HG02973 (cell line): ENCODE measurements at regions not wholly inside any gene's neighbourhood (a gene's known extent, or its start where the extent isn't known, plus 50 kb on each side); places are given as distances from the start of the nearest gene placed in this dataset.
"Not testable (repeated sequence)": the region's sequence is repeated elsewhere in the genome, so short reads cannot be mapped to it uniquely, and the experiment has no call there.

Source experiments
- ATAC-seq: cut with Tn5 transposase; IDR thresholded peaks from one replicate; pipeline ENCODE4 v1.9.1; 2021; ENCODE audit warnings: moderate library complexity; ENCODE audit not compliant: unreplicated experiment

GRCh38 chr18:54662986-54663385, 71.9 kb downstream of the DYNAP start:
- no peak for ATAC-seq

- ATAC-seq: not testable (repeated sequence)
Measured at GRCh38 chr18:54669701-54670100, 78.7 kb downstream of the DYNAP start.

DNA sequence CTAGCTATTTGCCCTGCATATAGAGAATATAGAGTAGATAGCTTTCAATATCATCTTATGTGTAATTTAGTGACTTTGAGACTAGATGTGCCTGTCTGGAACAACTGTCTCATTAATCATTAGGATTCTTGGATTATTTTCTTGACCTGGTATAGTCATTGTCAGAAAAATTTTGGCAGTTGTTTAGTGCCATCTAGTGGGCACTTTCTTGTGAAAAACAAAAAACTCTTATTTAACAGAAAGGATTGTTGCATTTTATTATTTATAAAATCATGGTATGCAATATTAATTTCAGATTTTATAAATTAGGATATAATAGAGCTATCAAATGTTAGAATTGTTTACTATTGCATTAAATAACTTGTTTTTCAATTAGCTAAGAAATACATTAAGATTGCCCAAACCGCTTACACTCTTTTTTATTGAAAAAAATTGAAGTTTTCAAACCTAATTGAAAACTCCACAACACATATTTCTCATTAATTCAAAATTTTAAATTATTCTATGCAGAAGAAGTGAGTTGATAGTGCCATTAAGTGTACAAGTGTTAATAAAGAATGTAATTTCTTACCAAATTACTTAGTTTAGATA, 80.3 kb downstream of the DYNAP start:
- no peak for ATAC-seq

- ATAC-seq: no peak
Measured at GRCh38 chr18:54672109-54672508, 81.1 kb downstream of the DYNAP start.

- ATAC-seq: no peak
Measured at GRCh38 chr18:54672846-54673475, 81.9 kb downstream of the DYNAP start.

GRCh38 chr18:54673936-54674335, 82.9 kb downstream of the DYNAP start:
- ATAC-seq: no peak

DNA sequence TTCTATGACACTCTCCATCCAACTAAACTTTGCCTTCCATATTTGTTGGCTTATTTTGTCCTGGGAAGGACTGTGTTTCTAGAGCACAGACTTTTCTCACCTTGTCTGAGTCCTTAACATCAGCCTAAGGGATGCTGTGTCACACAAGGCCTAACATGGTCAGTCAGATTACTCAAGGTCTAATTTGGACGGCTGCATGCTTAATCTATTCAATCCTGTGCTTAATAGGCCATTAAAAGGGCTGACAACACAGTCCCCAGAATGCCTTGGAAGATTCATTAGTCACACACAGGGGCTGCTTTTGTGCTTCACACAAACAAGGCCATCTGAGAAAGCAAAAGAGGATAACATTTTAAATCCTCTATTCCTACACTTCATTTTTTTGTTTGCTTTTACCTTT, 84.0 kb downstream of the DYNAP start:
- ATAC-seq: no peak

DNA sequence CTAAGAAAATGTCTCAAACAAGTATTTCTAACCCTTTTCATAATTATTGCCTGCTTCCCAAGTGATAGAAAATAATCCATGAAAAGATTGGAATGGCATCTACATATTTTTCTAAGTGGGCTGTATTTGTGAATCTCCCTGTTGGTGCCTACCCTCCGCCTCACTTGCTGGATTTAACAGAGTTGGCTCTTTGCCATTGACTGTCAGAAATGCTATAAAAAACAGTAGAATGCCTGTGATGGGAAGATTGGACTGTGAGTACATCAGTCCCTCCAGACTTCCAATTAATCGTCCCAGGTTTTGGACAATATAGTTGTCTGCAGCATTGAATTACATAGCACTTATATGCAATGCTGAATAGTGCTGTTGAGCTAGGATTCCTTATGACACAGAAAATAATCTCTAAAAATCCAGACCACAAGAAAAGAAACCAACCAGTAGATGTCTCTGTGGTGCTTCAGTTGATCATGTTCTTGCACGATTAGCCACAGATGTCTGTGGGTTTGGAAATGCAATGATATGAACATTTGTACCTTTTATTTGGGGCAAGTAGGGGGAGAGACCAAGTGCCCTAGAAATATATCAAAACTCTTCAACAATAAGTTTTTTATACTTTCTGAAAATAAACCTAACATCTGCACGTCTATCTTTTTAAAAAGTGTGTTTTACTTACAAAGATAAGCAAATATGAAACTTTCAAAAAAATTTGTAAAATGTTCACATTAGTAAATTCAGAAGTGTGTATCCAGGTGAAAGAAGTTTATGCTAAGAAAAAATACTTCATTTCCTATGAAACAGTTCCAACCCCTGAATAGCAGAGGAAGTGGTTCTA, 88.5 kb downstream of the DYNAP start:
- ATAC-seq: peak; percentile 61

DNA sequence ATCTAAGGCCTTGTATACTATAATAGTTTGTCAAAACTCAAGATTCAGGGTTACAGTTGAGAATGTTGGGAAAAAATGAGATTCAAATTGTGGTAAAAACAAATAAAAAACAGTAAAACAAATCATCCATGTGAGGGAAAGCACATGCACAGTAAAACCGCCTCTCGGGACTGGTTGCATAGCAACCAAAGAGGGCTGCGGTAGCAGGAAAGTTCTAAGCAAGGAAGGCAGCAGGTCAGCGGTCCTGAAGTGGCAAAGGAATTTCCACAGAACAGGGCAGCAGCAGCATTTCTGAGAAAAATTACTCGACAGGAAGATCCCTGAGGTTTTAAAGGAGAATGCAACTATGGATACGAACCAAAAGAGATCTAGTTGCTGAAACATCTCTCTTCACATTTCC, 93.7 kb downstream of the DYNAP start:
- ATAC-seq: no peak

- ATAC-seq: no peak
Measured at GRCh38 chr18:54689319-54689718, 98.3 kb downstream of the DYNAP start.

DNA sequence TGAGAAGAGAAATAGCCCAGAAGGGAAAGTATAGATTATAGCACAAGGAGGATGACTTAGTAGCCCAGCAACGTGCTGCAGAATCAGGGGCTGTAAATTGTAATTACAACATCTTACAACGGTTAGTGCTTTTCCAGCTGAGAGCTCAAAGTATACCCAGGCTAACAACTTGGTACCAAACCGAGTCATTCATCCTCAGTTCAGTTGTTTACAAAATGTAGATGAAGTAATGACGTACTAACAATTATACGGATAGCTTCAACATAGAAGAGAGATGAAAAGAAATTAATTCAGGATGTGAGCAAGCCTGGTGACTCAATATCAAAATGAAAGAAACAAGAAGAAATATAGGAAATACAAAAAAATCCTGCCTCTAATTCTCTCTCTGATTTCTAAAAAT, 99.2 kb downstream of the DYNAP start:
- no peak for ATAC-seq

DNA sequence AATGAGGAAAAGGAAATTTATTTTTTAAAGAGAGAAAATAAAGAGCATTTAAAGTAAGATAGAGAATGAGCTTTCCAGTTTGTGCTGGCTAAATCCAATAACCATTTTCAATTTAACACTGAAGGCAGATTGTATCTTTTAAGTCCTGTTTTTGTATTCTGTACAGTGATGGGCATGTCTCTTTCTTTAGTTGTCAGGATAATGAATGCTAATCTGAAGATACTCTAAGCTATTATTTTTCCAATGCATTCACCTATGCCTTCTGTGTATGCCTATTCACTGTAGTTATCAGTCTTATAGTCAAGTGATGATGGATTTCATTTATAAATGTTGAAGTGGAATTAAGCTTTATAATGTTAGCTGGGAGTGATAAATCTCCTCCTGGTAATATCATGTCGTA, 101.4 kb downstream of the DYNAP start:
- no peak for ATAC-seq

DNA sequence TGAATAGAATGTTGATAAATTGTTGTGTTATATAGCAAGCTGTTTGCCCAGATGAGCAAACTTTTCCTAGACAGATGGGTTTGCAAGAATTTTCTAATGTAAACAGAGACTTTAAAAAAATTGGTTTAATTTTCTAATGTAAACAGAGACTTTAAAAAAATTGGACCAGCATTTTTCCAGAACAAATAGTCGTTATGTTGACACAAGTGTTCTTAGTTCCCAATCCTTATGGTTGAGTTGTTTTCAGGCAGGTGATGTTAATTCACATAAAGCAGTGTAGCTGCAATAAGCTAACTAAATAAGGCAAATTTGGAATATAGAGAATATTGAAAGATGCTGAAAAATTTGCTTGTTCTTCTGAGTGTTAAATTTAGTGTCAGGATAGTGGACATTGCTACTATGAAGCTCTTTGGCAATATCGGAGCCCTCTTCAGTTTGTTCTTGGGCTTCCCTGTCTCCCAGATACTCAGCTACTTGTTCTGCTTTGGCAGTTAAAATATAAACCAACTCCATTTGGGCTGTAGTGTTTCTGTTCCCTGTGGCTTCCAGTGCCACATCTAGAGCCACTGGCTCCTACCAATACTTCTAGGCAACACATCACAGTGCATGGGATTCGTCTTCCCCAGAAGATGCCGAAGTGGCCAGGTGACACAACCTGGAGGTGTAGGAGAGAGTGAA, 105.7 kb downstream of the DYNAP start:
- no peak for ATAC-seq

- no peak for ATAC-seq
Measured at GRCh38 chr18:54700580-54700979, 109.5 kb downstream of the DYNAP start.

GRCh38 chr18:54702686-54703085, 111.6 kb downstream of the DYNAP start:
- ATAC-seq: no peak

DNA sequence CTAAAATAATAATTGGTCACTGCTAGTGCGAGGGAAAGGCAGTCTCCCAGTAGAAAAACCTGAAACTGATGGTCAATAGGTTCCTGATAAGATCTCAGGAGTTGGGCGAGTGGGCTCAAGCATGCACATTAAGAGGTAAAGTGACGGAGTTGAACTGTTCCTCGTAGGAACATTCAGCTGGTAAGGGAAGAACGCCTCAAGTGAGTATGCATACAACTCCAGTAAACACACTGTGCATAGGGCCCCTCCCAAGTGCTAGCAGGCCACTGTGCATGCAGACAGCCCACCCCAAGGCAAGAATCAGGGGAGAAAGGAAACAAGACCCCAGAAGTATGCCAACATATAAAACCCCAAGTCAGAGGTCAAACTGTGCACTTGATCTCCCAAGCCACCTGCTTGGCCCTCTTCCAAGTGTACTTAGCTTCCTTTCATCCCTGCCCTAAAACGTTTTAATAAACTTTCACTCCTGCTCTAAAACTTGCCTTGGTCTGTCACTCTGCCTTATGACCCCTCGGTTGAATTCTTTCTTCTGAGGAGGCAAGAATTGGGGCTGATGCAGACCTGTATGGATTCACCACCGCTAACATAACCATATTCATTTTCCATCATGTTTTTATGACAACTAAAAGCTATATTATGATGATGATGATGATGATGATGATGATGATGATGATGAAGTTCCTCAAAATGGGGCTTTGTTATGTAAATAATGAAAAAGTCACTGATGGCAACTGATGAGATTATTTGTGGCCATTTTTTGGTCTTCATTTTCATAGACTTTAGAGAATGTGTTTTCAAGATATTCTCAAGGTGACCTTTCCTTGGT, 118.0 kb upstream of the RAB27B start:
- ATAC-seq: no peak

GRCh38 chr18:54710900-54711281, 117.4 kb upstream of the RAB27B start:
- ATAC-seq: no peak

GRCh38 chr18:54712306-54712705, 116.0 kb upstream of the RAB27B start:
- no peak for ATAC-seq

- no peak for ATAC-seq
Measured at GRCh38 chr18:54712758-54713157, 115.5 kb upstream of the RAB27B start.

GRCh38 chr18:54713386-54713785, 114.9 kb upstream of the RAB27B start:
- ATAC-seq: no peak

- ATAC-seq: no peak
Measured at GRCh38 chr18:54714851-54715250, 113.4 kb upstream of the RAB27B start.
